BE2C (cell line): ENCODE measurements at regions not wholly inside any gene's neighbourhood (a gene's known extent, or its start where the extent isn't known, plus 50 kb on each side); places are given as distances from the start of the nearest gene placed in this dataset.
A peak's percentile ranks its signal among the peaks of the same experiment; 100 is the strongest.
"Not testable (repeated sequence)": the region's sequence is repeated elsewhere in the genome, so short reads cannot be mapped to it uniquely, and the experiment has no call there.

Experiments used
- DNase-seq: peaks from one replicate; pipeline ENCODE4 v3.0.0-alpha.2; 2020
- H3K27me3 ChIP-seq: fragments of 250-450 bp; sonication (Bioruptor Pico); 2 replicates; pipeline ENCODE4 v1.5.1; 2020; ENCODE audit warnings: mild to moderate bottlenecking
- H3K36me3 ChIP-seq: fragments of 250-450 bp; sonication (Bioruptor Pico); 2 replicates; pipeline ENCODE4 v1.5.1; 2020; ENCODE audit warnings: mild to moderate bottlenecking
- H3K4me1 ChIP-seq: fragments of 250-450 bp; sonication (Bioruptor Pico); 2 replicates; pipeline ENCODE4 v1.5.1; 2020
- H3K4me3 ChIP-seq: 2 replicates; pipeline ENCODE4 v1.5.1; 2011; ENCODE audit warnings: low read depth, low read length
- H3K9me3 ChIP-seq: fragments of 250-450 bp; sonication (Bioruptor Pico); 2 replicates; pipeline ENCODE4 v1.5.1; 2020
- CTCF ChIP-seq: IDR thresholded peaks from 2 replicates; pipeline ENCODE4 v1.5.1; 2012; ENCODE audit warnings: mild to moderate bottlenecking, low read depth, low read length

- DNase-seq: no peak
- no peak overlapping the region for H3K4me3 ChIP-seq
- H3K9me3 ChIP-seq: no peaks in the 10 kb centered on the region
- H3K27me3 ChIP-seq: no peaks in the 10 kb centered on the region
- H3K36me3 ChIP-seq: no peaks in the 10 kb centered on the region; the same call in 1 of the 2 replicates
- no peak for TF ChIP-seq CTCF
- H3K4me1 ChIP-seq: no peaks in the 10 kb centered on the region
Observed at GRCh38 chr19:27719034-27719433, 1493.9 kb downstream of the UQCRFS1 start.

GRCh38 chr19:27718234-27718633 lies 1494.7 kb downstream of the UQCRFS1 start:
- H3K36me3 ChIP-seq: no peaks in the 10 kb centered on the region; the same call in 1 of the 2 replicates

DNA sequence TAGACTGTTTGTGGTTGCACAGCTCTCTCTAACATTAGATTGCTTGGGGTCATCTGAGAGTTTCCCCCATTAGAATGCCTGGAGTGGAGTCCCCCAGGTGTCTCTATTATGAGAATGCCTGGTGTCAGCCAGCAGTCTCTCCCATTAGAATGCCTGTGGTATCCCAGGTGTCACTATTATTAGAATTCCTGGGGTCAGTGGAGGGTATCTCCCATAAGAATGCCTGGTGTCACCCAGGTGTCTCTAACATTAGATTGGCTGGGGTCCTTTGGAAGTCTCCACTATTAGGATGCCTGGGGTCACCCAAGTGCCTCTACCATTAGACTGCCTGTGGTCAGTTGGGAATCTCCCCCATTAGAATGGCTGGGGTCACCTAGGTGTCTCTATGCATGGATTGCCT lies 1495.1 kb downstream of the UQCRFS1 start:
- no peak for TF ChIP-seq CTCF
- no peak for DNase-seq
- no peaks in the 10 kb centered on the region for H3K4me1 ChIP-seq
- H3K9me3 ChIP-seq: no peaks in the 10 kb centered on the region
- no peak overlapping the region for H3K4me3 ChIP-seq
- no peaks in the 10 kb centered on the region; the same call in 1 of the 2 replicates for H3K36me3 ChIP-seq
- no peaks in the 10 kb centered on the region for H3K27me3 ChIP-seq

More at GRCh38 chr19:27718234-27718633, 1494.7 kb downstream of the UQCRFS1 start:
- Histone ChIP-seq H3K27me3 (no peaks in the 10 kb centered on the region), H3K9me3 (no peaks in the 10 kb centered on the region), H3K4me1 (no peaks in the 10 kb centered on the region), H3K4me3 (no peak overlapping the region)
- TF ChIP-seq CTCF: no peak
- no peak for DNase-seq

DNA sequence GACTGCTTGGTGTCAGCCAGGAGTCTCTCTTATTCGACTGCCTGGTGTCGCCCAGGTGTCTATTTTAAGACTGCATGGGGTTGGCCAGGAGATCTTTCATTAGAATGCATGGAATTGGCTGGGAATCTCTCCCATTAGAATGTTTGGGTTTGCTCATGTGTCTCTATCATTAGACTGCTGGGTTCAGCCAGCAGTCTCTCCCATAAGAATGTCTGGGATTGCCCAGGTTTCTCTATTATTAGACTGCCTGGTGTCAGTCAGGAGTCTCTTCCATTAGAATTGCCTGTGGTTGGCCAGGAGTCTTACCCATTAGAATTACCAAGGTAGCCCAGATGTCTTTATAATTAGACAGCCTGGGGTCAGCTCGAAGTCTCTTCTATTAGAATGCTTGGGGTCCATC lies 1496.0 kb downstream of the UQCRFS1 start:
- Histone ChIP-seq H3K4me1 (no peaks in the 10 kb centered on the region), H3K4me3 (no peak overlapping the region), H3K9me3 (no peaks in the 10 kb centered on the region), H3K27me3 (no peaks in the 10 kb centered on the region), H3K36me3 (no peaks in the 10 kb centered on the region; the same call in 1 of the 2 replicates)
- no peak for TF ChIP-seq CTCF
- no peak for DNase-seq

- no peak for DNase-seq
- no peaks in the 10 kb centered on the region for H3K9me3 ChIP-seq
- no peak overlapping the region for H3K4me3 ChIP-seq
- peaks cover 5% of the 10 kb centered on the region for H3K4me1 ChIP-seq
- no peak for TF ChIP-seq CTCF
- no peaks in the 10 kb centered on the region; the same call in 1 of the 2 replicates for H3K36me3 ChIP-seq
- H3K27me3 ChIP-seq: no peaks in the 10 kb centered on the region
Observed at GRCh38 chr19:27714857-27715256, 1498.1 kb downstream of the UQCRFS1 start.

GRCh38 chr19:27709496-27709895 lies 1503.5 kb downstream of the UQCRFS1 start:
- Histone ChIP-seq H3K36me3 (no peaks in the 10 kb centered on the region; the same call in 1 of the 2 replicates), H3K4me1 (peaks cover 19% of the 10 kb centered on the region), H3K9me3 (0 out of 2 replicates have a peak, but pooled peaks cover 3% of the 10 kb centered on the region), H3K27me3 (no peaks in the 10 kb centered on the region), H3K4me3 (peak overlapping the region; percentile 14; the same call in 1 of the 2 replicates)
- TF ChIP-seq CTCF: no peak
- peak; percentile 71 for DNase-seq

GRCh38 chr19:27708986-27709385 lies 1504.0 kb downstream of the UQCRFS1 start:
- not testable (repeated sequence) for H3K36me3 ChIP-seq, H3K27me3 ChIP-seq, H3K9me3 ChIP-seq
- DNase-seq: peak; percentile 20
- Histone ChIP-seq H3K4me1 (peaks cover 19% of the 10 kb centered on the region), H3K4me3 (peak overlapping the region; percentile 14; the same call in 1 of the 2 replicates)

GRCh38 chr19:27707026-27707425 lies 1505.9 kb downstream of the UQCRFS1 start:
- not testable (repeated sequence) for DNase-seq, H3K36me3 ChIP-seq, H3K9me3 ChIP-seq, H3K27me3 ChIP-seq, H3K4me3 ChIP-seq
- peaks cover 19% of the 10 kb centered on the region for H3K4me1 ChIP-seq
